Thyroid gland (tissue), 4 donors: ENCODE measurements at regions not wholly inside any gene's neighbourhood (a gene's known extent, or its start where the extent isn't known, plus 50 kb on each side); places are given as distances from the start of the nearest gene placed in this dataset.

ENCODE experiments used
- CTCF ChIP-seq, 6 experiments: fragments of 200-600 bp in 3 of 6; fragments of 450-650 bp in 3 of 6; sonication (generic) in 3 of 6; IDR thresholded peaks; one replicate each; pipeline ENCODE4 v1.5.1; 2016 to 2019; ENCODE audit warnings: antibody characterized with exemption in 6 of 6, mild to moderate bottlenecking in 2 of 6, inconsistent platforms in 1 of 6, moderate library complexity in 1 of 6
- POLR2A ChIP-seq, 2 donors: fragments of 450-650 bp; IDR thresholded peaks; one replicate each; pipeline ENCODE4 v1.6.1; 2017; ENCODE audit warnings: antibody characterized with exemption in 2 of 2, mild to moderate bottlenecking in 2 of 2, moderate library complexity in 1 of 2

GRCh38 chr1:103960045-103960444 is 210.3 kb downstream of the AMY1C start:
- no peak for TF ChIP-seq POLR2A (IDR thresholded peaks at IDR 0.05)
- TF ChIP-seq CTCF (IDR thresholded peaks at IDR 0.05), result no peak
